Upper lobe of left lung (tissue), 4 donors: ENCODE measurements at regions not wholly inside any gene's neighbourhood (a gene's known extent, or its start where the extent isn't known, plus 50 kb on each side); places are given as distances from the start of the nearest gene placed in this dataset.

ENCODE experiments used
- CTCF ChIP-seq, 6 experiments: fragments of 450-650 bp in 4 of 6; fragments of 200-600 bp in 2 of 6; sonication (generic) in 2 of 6; IDR thresholded peaks; one replicate each; pipeline ENCODE4 v1.5.1; 2016 to 2019; ENCODE audit warnings: antibody characterized with exemption in 6 of 6
- EP300 ChIP-seq, 4 donors: sonication (generic); formaldehyde crosslinking; IDR thresholded peaks; one replicate each; pipeline ENCODE4 v1.5.1; 2017; ENCODE audit warnings: antibody characterized with exemption in 4 of 4, control low read depth in 2 of 4
- POLR2A ChIP-seq, 4 donors: fragments of 450-650 bp; IDR thresholded peaks; one replicate each; pipeline ENCODE4 v1.5.1; 2016 to 2017; ENCODE audit warnings: antibody characterized with exemption in 4 of 4, mild to moderate bottlenecking in 2 of 4
- POLR2AphosphoS5 ChIP-seq, 2 donors: sonication (generic); formaldehyde crosslinking; IDR thresholded peaks; one replicate each; pipeline ENCODE4 v1.5.1; 2017; ENCODE audit warnings: antibody characterized with exemption in 2 of 2

- TF ChIP-seq CTCF (IDR thresholded peaks at IDR 0.05) (no peak), POLR2A (IDR thresholded peaks at IDR 0.05) (no peak), POLR2AphosphoS5 (IDR thresholded peaks at IDR 0.05) (no peak), EP300 (IDR thresholded peaks at IDR 0.05) (no peak)
Measured at GRCh38 chr15:69513986-69514385, 61.4 kb downstream of the RPLP1 start.
